Fibroblast of pulmonary artery (primary cell): ENCODE measurements at regions not wholly inside any gene's neighbourhood (a gene's known extent, or its start where the extent isn't known, plus 50 kb on each side); places are given as distances from the start of the nearest gene placed in this dataset.

Source experiments
- DNase-seq: peaks from one replicate; pipeline ENCODE4 v3.0.0-alpha.2; 2010; ENCODE audit warnings: low read depth
- H3K4me3 ChIP-seq: replicated peaks from 2 replicates; pipeline ENCODE4 v1.5.1; 2011; ENCODE audit warnings: low read depth, mild to moderate bottlenecking, control low read depth, low read length, moderate library complexity
- TF ChIP-seq, protein P1 (sequence below): IDR thresholded peaks from 2 replicates; pipeline ENCODE4 v1.5.1; 2011; ENCODE audit warnings: mild to moderate bottlenecking, control low read depth, low read length, inconsistent platforms; ENCODE audit errors: missing control alignments

DNA sequence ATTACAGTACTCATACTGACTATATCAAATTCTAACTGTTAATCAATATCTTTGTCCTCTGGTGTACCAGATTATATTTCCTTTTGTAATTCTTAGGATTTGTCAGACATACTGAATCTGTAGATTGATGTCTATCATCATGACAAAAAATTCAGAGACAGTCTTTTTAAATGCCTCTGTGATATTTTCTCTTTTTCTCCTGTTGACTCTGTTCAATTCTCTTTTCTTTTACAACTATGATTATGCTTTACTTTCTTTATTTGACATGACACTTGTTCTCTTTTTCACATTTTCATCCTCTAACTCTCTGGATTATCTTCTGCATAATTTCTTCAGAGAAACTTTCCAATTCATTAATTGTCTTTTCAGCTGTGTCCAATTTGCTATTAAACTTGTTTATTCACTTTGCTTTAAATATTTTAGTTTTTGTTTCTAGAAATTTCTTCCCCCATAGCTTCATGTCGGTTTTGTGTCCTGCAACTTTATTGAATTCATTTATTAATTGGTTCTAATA lies 153.6 kb downstream of the PFKFB3 start:
- no peak for DNase-seq
- no peak overlapping the region for H3K4me3 ChIP-seq
- TF ChIP-seq, protein P1, sequence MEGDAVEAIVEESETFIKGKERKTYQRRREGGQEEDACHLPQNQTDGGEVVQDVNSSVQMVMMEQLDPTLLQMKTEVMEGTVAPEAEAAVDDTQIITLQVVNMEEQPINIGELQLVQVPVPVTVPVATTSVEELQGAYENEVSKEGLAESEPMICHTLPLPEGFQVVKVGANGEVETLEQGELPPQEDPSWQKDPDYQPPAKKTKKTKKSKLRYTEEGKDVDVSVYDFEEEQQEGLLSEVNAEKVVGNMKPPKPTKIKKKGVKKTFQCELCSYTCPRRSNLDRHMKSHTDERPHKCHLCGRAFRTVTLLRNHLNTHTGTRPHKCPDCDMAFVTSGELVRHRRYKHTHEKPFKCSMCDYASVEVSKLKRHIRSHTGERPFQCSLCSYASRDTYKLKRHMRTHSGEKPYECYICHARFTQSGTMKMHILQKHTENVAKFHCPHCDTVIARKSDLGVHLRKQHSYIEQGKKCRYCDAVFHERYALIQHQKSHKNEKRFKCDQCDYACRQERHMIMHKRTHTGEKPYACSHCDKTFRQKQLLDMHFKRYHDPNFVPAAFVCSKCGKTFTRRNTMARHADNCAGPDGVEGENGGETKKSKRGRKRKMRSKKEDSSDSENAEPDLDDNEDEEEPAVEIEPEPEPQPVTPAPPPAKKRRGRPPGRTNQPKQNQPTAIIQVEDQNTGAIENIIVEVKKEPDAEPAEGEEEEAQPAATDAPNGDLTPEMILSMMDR: no peak

GRCh38 chr10:6361869-6362268 lies 159.1 kb downstream of the PFKFB3 start:
- no peak overlapping the region for H3K4me3 ChIP-seq
- DNase-seq: no peak
- TF ChIP-seq, protein P1: no peak

- no peak for DNase-seq
- TF ChIP-seq, protein P1: no peak
These were observed 160.1 kb downstream of the PFKFB3 start for GRCh38 chr10:6362879-6363278.

GRCh38 chr10:6363511-6363910 lies 160.8 kb downstream of the PFKFB3 start:
- TF ChIP-seq, protein P1: no peak
- DNase-seq: no peak
- no peak overlapping the region for H3K4me3 ChIP-seq

More at GRCh38 chr10:6362879-6363278, 160.1 kb downstream of the PFKFB3 start:
- H3K4me3 ChIP-seq: no peak overlapping the region

GRCh38 chr10:6364283-6364682 lies 161.6 kb downstream of the PFKFB3 start:
- DNase-seq: no peak
- TF ChIP-seq, protein P1: no peak
- H3K4me3 ChIP-seq: no peak overlapping the region

DNA sequence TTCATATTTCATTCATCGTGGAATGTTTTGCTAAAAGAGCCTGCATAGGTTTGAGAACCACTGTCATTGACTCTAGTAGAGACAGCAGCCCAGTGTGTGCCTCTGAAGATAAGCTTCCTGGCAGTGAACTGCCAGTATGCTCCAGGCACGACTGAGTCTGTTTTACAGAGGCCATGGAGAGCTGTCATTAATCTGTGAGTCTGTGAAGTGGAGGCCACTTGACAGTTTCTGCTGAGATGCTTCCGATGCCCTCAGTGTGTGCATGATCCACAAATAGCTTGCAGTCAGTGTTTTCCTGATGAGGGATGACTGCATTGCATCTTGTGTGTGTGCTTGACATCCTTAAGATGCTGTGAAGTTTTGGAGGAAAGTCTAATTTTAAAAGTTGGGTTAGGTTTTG lies 162.2 kb downstream of the PFKFB3 start:
- TF ChIP-seq, protein P1: no peak
- no peak overlapping the region for H3K4me3 ChIP-seq
- DNase-seq: no peak

DNA sequence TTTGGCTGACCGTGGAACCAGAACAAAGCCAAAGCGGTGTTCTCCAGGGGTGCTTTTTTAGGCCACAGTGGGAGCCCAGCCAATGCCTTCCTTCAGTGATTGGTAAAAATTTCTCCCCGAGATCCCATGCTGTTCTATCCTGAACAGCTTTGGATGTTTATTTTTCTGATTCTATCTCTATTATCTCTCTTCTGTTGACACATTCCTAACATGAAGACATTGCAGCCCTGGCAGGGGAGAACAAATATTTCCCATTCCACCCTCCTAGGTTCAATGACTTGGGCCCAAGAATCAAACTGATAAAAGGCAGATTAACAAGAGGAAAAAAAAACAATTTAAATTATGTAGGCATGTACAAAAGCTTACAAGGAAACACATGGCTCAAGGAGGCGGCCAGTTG lies 162.7 kb downstream of the PFKFB3 start:
- DNase-seq: no peak
- TF ChIP-seq, protein P1: no peak
- H3K4me3 ChIP-seq: no peak overlapping the region
